IMR-90 (cell line): ENCODE measurements at regions not wholly inside any gene's neighbourhood (a gene's known extent, or its start where the extent isn't known, plus 50 kb on each side); places are given as distances from the start of the nearest gene placed in this dataset.

Source experiments
- POLR2A ChIP-seq: IDR thresholded peaks from 2 replicates; pipeline ENCODE4 v1.6.1; 2012; ENCODE audit warnings: mild to moderate bottlenecking, low read depth, low read length
- TF ChIP-seq, protein P1 (sequence below): fragments of 150-350 bp; IDR thresholded peaks from 2 replicates; pipeline ENCODE4 v1.6.1; 2017; ENCODE audit warnings: mild to moderate bottlenecking, antibody characterized with exemption, low read length, low read depth
- TF ChIP-seq, protein P2 (sequence below): conservative IDR thresholded peaks from 2 replicates; pipeline ENCODE4 v1.5.1; 2012; ENCODE audit warnings: mild to moderate bottlenecking, low read depth, low read length, improper control_type of control experiment

DNA sequence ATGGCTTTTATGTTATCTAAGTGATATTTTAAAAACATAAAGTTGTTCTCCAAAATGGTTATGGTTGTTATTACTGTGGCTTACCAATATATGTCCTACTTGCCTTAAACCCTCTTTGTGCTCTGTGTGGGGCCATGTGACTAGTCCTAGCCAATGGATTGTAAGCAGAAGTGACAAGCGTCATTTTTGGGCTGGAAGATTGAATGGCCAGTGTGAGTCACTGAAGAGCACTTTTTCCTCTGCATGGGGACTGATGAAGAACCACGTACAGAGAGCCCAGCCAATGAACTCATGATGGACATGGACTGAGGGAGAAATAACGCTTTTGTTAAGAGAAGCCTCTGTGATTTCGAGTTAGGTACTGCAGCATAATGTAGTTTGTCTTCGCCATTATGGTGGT lies 332.7 kb downstream of the EDEM1 start:
- no peak for TF ChIP-seq POLR2A
- TF ChIP-seq, protein P1, sequence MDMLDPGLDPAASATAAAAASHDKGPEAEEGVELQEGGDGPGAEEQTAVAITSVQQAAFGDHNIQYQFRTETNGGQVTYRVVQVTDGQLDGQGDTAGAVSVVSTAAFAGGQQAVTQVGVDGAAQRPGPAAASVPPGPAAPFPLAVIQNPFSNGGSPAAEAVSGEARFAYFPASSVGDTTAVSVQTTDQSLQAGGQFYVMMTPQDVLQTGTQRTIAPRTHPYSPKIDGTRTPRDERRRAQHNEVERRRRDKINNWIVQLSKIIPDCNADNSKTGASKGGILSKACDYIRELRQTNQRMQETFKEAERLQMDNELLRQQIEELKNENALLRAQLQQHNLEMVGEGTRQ: no peak
- TF ChIP-seq, protein P2, sequence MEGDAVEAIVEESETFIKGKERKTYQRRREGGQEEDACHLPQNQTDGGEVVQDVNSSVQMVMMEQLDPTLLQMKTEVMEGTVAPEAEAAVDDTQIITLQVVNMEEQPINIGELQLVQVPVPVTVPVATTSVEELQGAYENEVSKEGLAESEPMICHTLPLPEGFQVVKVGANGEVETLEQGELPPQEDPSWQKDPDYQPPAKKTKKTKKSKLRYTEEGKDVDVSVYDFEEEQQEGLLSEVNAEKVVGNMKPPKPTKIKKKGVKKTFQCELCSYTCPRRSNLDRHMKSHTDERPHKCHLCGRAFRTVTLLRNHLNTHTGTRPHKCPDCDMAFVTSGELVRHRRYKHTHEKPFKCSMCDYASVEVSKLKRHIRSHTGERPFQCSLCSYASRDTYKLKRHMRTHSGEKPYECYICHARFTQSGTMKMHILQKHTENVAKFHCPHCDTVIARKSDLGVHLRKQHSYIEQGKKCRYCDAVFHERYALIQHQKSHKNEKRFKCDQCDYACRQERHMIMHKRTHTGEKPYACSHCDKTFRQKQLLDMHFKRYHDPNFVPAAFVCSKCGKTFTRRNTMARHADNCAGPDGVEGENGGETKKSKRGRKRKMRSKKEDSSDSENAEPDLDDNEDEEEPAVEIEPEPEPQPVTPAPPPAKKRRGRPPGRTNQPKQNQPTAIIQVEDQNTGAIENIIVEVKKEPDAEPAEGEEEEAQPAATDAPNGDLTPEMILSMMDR: no peak
